ENCODE measurements at regions not wholly inside any gene's neighbourhood (a gene's known extent, or its start where the extent isn't known, plus 50 kb on each side); places are given as distances from the start of the nearest gene placed in this dataset.

DNA sequence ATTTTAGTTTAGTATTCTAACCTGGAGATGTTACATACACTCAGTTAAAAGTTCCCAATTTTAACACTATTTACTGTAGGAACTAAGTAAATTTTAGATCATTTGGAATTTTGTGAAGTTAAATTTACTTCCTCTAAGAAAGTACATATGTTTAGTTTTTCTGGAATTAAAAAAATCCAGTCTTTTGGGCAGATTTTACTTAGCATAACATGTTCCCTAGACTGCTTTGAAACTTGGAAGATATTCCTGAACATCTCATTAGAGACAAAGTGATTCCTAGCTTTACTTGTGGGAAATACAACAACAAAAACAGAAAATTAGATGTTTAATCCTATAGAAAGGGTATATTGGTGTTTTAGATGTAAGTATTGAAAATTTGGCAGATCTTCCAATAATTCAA lies 930.0 kb upstream of the PTPRD start:
- TF ChIP-seq, protein P1, sequence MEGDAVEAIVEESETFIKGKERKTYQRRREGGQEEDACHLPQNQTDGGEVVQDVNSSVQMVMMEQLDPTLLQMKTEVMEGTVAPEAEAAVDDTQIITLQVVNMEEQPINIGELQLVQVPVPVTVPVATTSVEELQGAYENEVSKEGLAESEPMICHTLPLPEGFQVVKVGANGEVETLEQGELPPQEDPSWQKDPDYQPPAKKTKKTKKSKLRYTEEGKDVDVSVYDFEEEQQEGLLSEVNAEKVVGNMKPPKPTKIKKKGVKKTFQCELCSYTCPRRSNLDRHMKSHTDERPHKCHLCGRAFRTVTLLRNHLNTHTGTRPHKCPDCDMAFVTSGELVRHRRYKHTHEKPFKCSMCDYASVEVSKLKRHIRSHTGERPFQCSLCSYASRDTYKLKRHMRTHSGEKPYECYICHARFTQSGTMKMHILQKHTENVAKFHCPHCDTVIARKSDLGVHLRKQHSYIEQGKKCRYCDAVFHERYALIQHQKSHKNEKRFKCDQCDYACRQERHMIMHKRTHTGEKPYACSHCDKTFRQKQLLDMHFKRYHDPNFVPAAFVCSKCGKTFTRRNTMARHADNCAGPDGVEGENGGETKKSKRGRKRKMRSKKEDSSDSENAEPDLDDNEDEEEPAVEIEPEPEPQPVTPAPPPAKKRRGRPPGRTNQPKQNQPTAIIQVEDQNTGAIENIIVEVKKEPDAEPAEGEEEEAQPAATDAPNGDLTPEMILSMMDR (IDR thresholded peaks at IDR 0.05), result no peak
- TF ChIP-seq POLR2AphosphoS5 (IDR thresholded peaks at IDR 0.05), result no peak
- no peak for TF ChIP-seq POLR2A (IDR thresholded peaks at IDR 0.05)

All from suprapubic skin (tissue), 4 donors.